Naive B cell (primary cell): ENCODE measurements at regions not wholly inside any gene's neighbourhood (a gene's known extent, or its start where the extent isn't known, plus 50 kb on each side); places are given as distances from the start of the nearest gene placed in this dataset.

Source experiments
- ATAC-seq, 2 donors: fragments of 150-1000 bp; cut with Tn5 transposase; 2 replicates each; pipeline ENCODE4 v1.10.0; 2021; ENCODE audit warnings: low read depth in 2 of 2, mild to moderate bottlenecking in 2 of 2, moderate library complexity in 2 of 2
- DNase-seq: peaks from one replicate; pipeline ENCODE4 v3.0.0; 2022
- H3K27ac Mint-ChIP-seq, 6 donors: one replicate each; pipeline ENCODE4 v1.8.0; 2020 to 2022; ENCODE audit warnings: mild to moderate bottlenecking in 6 of 6, mixed read lengths in 6 of 6, moderate library complexity in 5 of 6, inconsistent platforms in 2 of 6
- H3K27me3 Mint-ChIP-seq, 3 donors: one replicate each; pipeline ENCODE4 v1.8.0; 2021 to 2022; ENCODE audit warnings: mixed read lengths in 3 of 3, mild to moderate bottlenecking in 1 of 3
- H3K36me3 Mint-ChIP-seq, 2 donors: one replicate each; pipeline ENCODE4 v1.8.0; 2020 to 2022; ENCODE audit warnings: mixed read lengths in 2 of 2, inconsistent platforms in 1 of 2, mild to moderate bottlenecking in 1 of 2
- H3K4me1 Mint-ChIP-seq, 3 donors: one replicate each; pipeline ENCODE4 v1.8.0; 2020 to 2022; ENCODE audit warnings: mixed read lengths in 3 of 3, inconsistent platforms in 1 of 3, mild to moderate bottlenecking in 1 of 3, moderate library complexity in 1 of 3
- H3K4me3 Mint-ChIP-seq, 8 donors: one replicate each; pipeline ENCODE4 v1.8.0; 2020 to 2022; ENCODE audit warnings: mild to moderate bottlenecking in 8 of 8, mixed read lengths in 8 of 8, moderate library complexity in 8 of 8, inconsistent platforms in 2 of 8
- H3K9me3 Mint-ChIP-seq, 7 donors: one replicate each; pipeline ENCODE4 v1.8.0; 2020 to 2022; ENCODE audit warnings: mixed read lengths in 7 of 7, mild to moderate bottlenecking in 5 of 7, inconsistent platforms in 2 of 7, moderate library complexity in 1 of 7

DNA sequence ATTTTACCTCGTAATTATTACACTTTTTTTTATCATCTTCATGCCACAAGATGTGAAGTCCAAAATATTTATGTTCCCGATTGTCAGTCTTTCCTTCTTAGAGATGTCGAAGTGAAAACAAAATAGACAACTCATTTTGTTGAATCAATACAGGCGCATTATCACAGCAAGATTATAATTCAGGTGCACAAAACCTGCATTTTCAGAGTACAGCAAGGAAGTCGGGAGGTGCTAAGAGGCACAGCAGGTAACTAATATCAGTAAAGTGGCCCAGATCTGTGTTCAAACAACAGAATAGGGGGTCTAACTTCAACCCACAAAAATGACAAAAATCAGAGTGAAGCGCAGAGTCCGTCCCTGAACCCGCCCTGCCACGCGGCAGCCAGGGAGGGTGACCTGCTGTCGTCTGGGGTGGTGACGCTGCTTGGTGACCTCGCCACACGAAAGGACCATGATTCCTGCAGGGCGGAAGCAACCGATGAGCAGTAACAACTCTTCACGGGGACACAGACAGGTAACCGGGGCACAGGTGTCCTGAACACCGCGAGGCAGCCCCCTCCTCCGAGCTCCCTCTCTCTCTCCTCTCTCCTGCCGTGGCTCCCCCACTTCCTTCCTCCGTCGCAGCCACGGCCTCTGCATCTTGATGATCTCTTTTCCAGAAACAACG is 50.9 kb upstream of the SPACA7 start:
- H3K9me3 Mint-ChIP-seq = peaks cover 0 to 14% (median 2%) of the 10 kb centered on the region in 7 donors
- H3K27ac Mint-ChIP-seq = no peak overlapping the region
- no peak for ATAC-seq
- DNase-seq = no peak
- peaks cover 20 to 45% (median 31%) of the 10 kb centered on the region in 3 donors for H3K27me3 Mint-ChIP-seq
- no peaks in the 10 kb centered on the region for H3K36me3 Mint-ChIP-seq
- no peak overlapping the region for H3K4me3 Mint-ChIP-seq
- H3K4me1 Mint-ChIP-seq = no peaks in the 10 kb centered on the region

DNA sequence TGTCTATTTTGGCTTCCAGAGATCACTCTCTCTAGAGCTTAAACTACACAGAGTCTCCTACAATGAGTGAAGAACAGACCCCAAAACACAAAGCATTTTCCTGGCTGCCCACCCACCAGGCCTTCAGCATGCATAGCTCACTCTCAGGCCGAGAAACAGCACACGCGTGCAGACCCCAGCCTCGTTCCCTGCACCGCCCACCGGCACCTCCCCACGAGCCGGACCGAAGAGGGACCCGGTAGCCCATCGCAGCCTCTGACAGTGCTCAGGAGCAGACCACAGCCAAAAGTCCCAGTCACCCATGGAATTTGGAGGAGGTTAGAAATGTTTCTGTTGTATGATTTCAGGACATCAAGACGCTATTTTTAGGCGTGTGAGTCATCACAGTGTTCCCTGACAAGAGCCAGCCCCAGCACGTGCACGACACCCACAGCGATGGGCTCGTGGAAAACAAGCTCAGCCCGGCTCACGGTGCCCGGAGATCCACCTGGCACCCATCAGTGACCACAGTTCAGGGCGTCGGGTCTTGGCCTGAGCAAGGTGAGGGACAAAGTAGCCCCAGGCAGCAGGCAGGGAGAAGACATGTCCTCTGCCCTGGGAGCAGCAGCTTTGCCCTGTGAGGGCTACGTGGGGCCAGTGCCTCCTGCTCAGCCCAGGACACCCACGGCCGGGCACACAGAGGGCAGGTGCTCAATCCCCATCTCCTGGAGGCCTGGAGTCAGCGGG is 50.1 kb upstream of the SPACA7 start:
- no peak for DNase-seq
- Mint-ChIP-seq H3K27me3 (peaks cover 20 to 48% (median 35%) of the 10 kb centered on the region in 3 donors), H3K27ac (no peak overlapping the region), H3K9me3 (peaks cover 0 to 14% (median 2%) of the 10 kb centered on the region in 7 donors), H3K4me1 (no peaks in the 10 kb centered on the region), H3K36me3 (no peaks in the 10 kb centered on the region), H3K4me3 (no peak overlapping the region)
- ATAC-seq = no peak
